ENCODE measurements at regions not wholly inside any gene's neighbourhood (a gene's known extent, or its start where the extent isn't known, plus 50 kb on each side); places are given as distances from the start of the nearest gene placed in this dataset.

DNA sequence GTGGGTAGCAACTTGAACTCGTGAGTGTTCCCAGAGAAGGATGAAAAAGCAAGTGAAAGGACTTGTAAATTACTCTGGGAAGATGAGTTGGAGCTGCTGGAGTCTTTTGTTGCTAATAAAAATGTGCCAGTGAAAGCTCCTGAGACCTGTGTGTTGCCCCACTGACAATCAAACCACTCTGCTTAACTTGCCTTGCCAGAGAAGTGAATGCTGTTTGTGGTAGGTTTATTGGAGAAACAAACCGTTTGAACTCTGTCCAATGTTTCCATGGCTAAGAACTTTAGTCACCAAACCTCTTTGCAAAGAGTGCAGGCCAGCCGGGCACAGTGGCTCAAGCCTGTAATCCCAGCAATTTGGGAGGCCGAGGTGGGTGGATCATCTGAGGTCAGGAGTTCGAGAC is 586.9 kb downstream of the PCDH7 start:
- TF ChIP-seq OSR1 (CRISPR knock-in tag; IDR thresholded peaks at IDR 0.05) (no peak), ARNTL (CRISPR knock-in tag; IDR thresholded peaks at IDR 0.05; ENCODE audit: borderline replicate concordance, low read depth) (no peak), ZNF8 (CRISPR knock-in tag; IDR thresholded peaks at IDR 0.05) (no peak), ZFP3 (CRISPR knock-in tag; IDR thresholded peaks at IDR 0.05) (no peak), ISL1 (CRISPR knock-in tag; IDR thresholded peaks at IDR 0.05) (no peak), TCF4 (CRISPR knock-in tag; IDR thresholded peaks at IDR 0.05; ENCODE audit: borderline replicate concordance) (no peak), ZNF565 (CRISPR knock-in tag; conservative IDR thresholded peaks at IDR 0.05; ENCODE audit: low read depth) (no peak)
- TF ChIP-seq, protein P1, sequence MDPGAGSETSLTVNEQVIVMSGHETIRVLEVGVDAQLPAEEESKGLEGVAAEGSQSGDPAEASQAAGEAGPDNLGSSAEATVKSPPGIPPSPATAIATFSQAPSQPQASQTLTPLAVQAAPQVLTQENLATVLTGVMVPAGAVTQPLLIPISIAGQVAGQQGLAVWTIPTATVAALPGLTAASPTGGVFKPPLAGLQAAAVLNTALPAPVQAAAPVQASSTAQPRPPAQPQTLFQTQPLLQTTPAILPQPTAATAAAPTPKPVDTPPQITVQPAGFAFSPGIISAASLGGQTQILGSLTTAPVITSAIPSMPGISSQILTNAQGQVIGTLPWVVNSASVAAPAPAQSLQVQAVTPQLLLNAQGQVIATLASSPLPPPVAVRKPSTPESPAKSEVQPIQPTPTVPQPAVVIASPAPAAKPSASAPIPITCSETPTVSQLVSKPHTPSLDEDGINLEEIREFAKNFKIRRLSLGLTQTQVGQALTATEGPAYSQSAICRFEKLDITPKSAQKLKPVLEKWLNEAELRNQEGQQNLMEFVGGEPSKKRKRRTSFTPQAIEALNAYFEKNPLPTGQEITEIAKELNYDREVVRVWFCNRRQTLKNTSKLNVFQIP (CRISPR knock-in tag; IDR thresholded peaks at IDR 0.05; ENCODE audit: borderline replicate concordance, low read depth): no peak
- ATAC-seq: no peak

DNA sequence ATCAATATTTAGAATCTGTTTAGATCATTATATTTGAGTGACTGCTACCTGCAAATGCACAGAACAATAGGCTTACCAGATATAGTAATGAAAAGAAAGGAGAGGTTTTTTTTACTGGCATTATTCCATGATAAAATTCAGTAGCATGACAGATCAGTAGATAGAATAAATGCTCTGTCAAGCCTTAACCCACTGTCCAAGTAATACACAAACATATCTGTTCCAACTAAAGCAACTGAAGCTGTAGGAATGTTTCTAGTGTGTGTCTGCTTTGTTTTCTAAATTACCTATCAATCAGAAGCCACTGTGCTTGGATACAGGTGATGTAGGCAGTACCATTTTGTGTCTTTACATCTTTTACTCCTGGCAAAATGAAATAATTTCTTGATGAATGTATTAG is 604.6 kb downstream of the PCDH7 start:
- TF ChIP-seq ZFP3 (CRISPR knock-in tag; IDR thresholded peaks at IDR 0.05): no peak
- TF ChIP-seq ZNF565 (CRISPR knock-in tag; conservative IDR thresholded peaks at IDR 0.05; ENCODE audit: low read depth): no peak

DNA sequence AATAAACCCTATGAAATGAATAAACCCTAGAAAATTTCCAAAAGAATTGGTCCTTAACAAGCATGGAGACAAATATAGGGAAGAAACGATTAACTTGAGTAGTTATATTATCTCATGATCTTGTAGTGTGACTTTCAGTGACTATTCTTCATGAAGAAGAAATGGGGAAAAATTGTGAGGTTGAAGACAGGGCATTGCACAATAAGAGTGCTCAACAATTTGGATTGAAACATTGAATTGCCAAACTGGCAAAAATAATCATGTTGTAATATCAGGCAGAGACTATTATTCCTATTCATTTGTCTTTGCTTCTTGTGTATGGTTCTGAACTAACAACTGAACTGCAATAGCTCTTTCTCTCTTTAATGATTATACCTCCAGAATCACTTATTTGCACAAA is 605.1 kb downstream of the PCDH7 start:
- ATAC-seq: no peak
- TF ChIP-seq RARB (CRISPR knock-in tag; IDR thresholded peaks at IDR 0.05) (no peak), GLIS3 (CRISPR knock-in tag; IDR thresholded peaks at IDR 0.05) (no peak), TCF4 (CRISPR knock-in tag; IDR thresholded peaks at IDR 0.05; ENCODE audit: borderline replicate concordance) (no peak), ZNF70 (CRISPR knock-in tag; IDR thresholded peaks at IDR 0.05) (no peak), ZFP3 (CRISPR knock-in tag; IDR thresholded peaks at IDR 0.05) (no peak), ZNF8 (CRISPR knock-in tag; IDR thresholded peaks at IDR 0.05) (no peak), TOX (CRISPR knock-in tag; IDR thresholded peaks at IDR 0.05; ENCODE audit: borderline replicate concordance) (no peak), BACH2 (CRISPR knock-in tag; IDR thresholded peaks at IDR 0.05; ENCODE audit: borderline replicate concordance) (no peak)
- TF ChIP-seq, protein P1 (CRISPR knock-in tag; IDR thresholded peaks at IDR 0.05; ENCODE audit: borderline replicate concordance, low read depth): no peak
- TF ChIP-seq, protein P2, sequence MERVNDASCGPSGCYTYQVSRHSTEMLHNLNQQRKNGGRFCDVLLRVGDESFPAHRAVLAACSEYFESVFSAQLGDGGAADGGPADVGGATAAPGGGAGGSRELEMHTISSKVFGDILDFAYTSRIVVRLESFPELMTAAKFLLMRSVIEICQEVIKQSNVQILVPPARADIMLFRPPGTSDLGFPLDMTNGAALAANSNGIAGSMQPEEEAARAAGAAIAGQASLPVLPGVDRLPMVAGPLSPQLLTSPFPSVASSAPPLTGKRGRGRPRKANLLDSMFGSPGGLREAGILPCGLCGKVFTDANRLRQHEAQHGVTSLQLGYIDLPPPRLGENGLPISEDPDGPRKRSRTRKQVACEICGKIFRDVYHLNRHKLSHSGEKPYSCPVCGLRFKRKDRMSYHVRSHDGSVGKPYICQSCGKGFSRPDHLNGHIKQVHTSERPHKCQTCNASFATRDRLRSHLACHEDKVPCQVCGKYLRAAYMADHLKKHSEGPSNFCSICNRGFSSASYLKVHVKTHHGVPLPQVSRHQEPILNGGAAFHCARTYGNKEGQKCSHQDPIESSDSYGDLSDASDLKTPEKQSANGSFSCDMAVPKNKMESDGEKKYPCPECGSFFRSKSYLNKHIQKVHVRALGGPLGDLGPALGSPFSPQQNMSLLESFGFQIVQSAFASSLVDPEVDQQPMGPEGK (CRISPR knock-in tag; IDR thresholded peaks at IDR 0.05; ENCODE audit: borderline replicate concordance): no peak
- TF ChIP-seq, protein P3, sequence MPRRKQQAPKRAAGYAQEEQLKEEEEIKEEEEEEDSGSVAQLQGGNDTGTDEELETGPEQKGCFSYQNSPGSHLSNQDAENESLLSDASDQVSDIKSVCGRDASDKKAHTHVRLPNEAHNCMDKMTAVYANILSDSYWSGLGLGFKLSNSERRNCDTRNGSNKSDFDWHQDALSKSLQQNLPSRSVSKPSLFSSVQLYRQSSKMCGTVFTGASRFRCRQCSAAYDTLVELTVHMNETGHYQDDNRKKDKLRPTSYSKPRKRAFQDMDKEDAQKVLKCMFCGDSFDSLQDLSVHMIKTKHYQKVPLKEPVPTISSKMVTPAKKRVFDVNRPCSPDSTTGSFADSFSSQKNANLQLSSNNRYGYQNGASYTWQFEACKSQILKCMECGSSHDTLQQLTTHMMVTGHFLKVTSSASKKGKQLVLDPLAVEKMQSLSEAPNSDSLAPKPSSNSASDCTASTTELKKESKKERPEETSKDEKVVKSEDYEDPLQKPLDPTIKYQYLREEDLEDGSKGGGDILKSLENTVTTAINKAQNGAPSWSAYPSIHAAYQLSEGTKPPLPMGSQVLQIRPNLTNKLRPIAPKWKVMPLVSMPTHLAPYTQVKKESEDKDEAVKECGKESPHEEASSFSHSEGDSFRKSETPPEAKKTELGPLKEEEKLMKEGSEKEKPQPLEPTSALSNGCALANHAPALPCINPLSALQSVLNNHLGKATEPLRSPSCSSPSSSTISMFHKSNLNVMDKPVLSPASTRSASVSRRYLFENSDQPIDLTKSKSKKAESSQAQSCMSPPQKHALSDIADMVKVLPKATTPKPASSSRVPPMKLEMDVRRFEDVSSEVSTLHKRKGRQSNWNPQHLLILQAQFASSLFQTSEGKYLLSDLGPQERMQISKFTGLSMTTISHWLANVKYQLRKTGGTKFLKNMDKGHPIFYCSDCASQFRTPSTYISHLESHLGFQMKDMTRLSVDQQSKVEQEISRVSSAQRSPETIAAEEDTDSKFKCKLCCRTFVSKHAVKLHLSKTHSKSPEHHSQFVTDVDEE (CRISPR knock-in tag; IDR thresholded peaks at IDR 0.05): no peak

More for the DNA sequence above, 604.6 kb downstream of the PCDH7 start:
- ATAC-seq: no peak

DNA sequence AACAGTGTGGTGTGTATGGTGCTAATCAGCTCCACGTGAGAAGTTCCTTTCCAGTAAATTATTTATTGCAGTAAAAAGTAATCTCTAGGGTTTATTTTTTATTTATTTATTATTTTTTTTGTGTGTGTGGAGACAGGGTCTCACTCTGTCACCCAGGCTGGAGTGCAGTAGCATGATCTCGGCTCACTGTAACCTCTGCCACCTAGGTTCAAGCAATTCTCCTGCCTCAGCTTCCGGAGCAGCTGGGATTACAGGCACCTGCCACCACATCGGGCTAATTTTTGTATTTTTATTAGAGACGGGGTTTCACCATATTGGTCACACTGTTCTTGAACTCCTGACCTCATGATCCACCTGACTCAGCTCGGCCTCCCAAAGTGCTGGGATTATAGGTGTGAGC is 606.9 kb downstream of the PCDH7 start:
- no peak for ATAC-seq
- no peak for TF ChIP-seq CSDC2 (CRISPR knock-in tag; IDR thresholded peaks at IDR 0.05)
- TF ChIP-seq GLIS3 (CRISPR knock-in tag; IDR thresholded peaks at IDR 0.05): no peak
- TF ChIP-seq TCF4 (CRISPR knock-in tag; IDR thresholded peaks at IDR 0.05; ENCODE audit: borderline replicate concordance): no peak
- no peak for TF ChIP-seq ZFP30 (CRISPR knock-in tag; IDR thresholded peaks at IDR 0.05)
- TF ChIP-seq ESRRG (CRISPR knock-in tag; IDR thresholded peaks at IDR 0.05): no peak
- no peak for TF ChIP-seq ZNF565 (CRISPR knock-in tag; conservative IDR thresholded peaks at IDR 0.05; ENCODE audit: low read depth)
- TF ChIP-seq OSR1 (CRISPR knock-in tag; IDR thresholded peaks at IDR 0.05): no peak
- no peak for TF ChIP-seq ISL1 (CRISPR knock-in tag; IDR thresholded peaks at IDR 0.05)
- TF ChIP-seq ZNF8 (CRISPR knock-in tag; IDR thresholded peaks at IDR 0.05): no peak
- no peak for TF ChIP-seq ZFP3 (CRISPR knock-in tag; IDR thresholded peaks at IDR 0.05)
- TF ChIP-seq ARNTL (CRISPR knock-in tag; IDR thresholded peaks at IDR 0.05; ENCODE audit: borderline replicate concordance, low read depth): no peak
- TF ChIP-seq SNAI2 (CRISPR knock-in tag; IDR thresholded peaks at IDR 0.05): no peak
- TF ChIP-seq, protein P1 (CRISPR knock-in tag; IDR thresholded peaks at IDR 0.05; ENCODE audit: borderline replicate concordance, low read depth): no peak
- TF ChIP-seq ZNF70 (CRISPR knock-in tag; IDR thresholded peaks at IDR 0.05): no peak
- TF ChIP-seq PPARA (CRISPR knock-in tag; IDR thresholded peaks at IDR 0.05; ENCODE audit: borderline replicate concordance): no peak

Measured in SK-N-SH treated with all-trans-retinoic acid at 6 μM for 48 hours (cell line).